Upper lobe of left lung (tissue), 6 donors: ENCODE measurements at regions not wholly inside any gene's neighbourhood (a gene's known extent, or its start where the extent isn't known, plus 50 kb on each side); places are given as distances from the start of the nearest gene placed in this dataset.

ENCODE experiments used
- ATAC-seq, 2 donors: fragments of 200-7000 bp; cut with Tn5 transposase; one replicate each; pipeline ENCODE4 v1.9.1; 2022; ENCODE audit warnings: mild to moderate bottlenecking in 2 of 2, moderate library complexity in 2 of 2; ENCODE audit not compliant: low FRiP score in 2 of 2
- DNase-seq, 2 donors: peaks; one replicate each; pipeline ENCODE4 v3.0.0-alpha.2; 2019 to 2020
- H3K27ac ChIP-seq, 4 donors: fragments of 200-600 bp; sonication (generic); one replicate each; pipeline ENCODE4 v1.5.1; 2016 to 2019
- H3K27me3 ChIP-seq, 4 donors: fragments of 200-600 bp; sonication (generic); one replicate each; pipeline ENCODE4 v1.5.1; 2017 to 2019
- H3K36me3 ChIP-seq, 4 donors: fragments of 200-600 bp; sonication (generic); one replicate each; pipeline ENCODE4 v1.5.1; 2016 to 2019
- H3K4me1 ChIP-seq, 4 donors: fragments of 200-600 bp; sonication (generic); one replicate each; pipeline ENCODE4 v1.5.1; 2018 to 2019
- H3K4me3 ChIP-seq, 4 donors: fragments of 200-600 bp; sonication (generic); one replicate each; pipeline ENCODE4 v1.5.1; 2017 to 2019; ENCODE audit warnings: mild to moderate bottlenecking in 2 of 4, moderate library complexity in 1 of 4
- H3K9me3 ChIP-seq, 4 donors: fragments of 200-600 bp; sonication (generic); one replicate each; pipeline ENCODE4 v1.5.1; 2018 to 2019
- CTCF ChIP-seq, 6 experiments: fragments of 450-650 bp in 4 of 6; fragments of 200-600 bp in 2 of 6; sonication (generic) in 2 of 6; IDR thresholded peaks; one replicate each; pipeline ENCODE4 v1.5.1; 2016 to 2019; ENCODE audit warnings: antibody characterized with exemption in 6 of 6
- EP300 ChIP-seq, 4 donors: sonication (generic); formaldehyde crosslinking; IDR thresholded peaks; one replicate each; pipeline ENCODE4 v1.5.1; 2017; ENCODE audit warnings: antibody characterized with exemption in 4 of 4, control low read depth in 2 of 4
- POLR2A ChIP-seq, 4 donors: fragments of 450-650 bp; IDR thresholded peaks; one replicate each; pipeline ENCODE4 v1.5.1; 2016 to 2017; ENCODE audit warnings: antibody characterized with exemption in 4 of 4, mild to moderate bottlenecking in 2 of 4
- POLR2AphosphoS5 ChIP-seq, 2 donors: sonication (generic); formaldehyde crosslinking; IDR thresholded peaks; one replicate each; pipeline ENCODE4 v1.5.1; 2017; ENCODE audit warnings: antibody characterized with exemption in 2 of 2
- WGBS, 2 donors: methylation state at CpG; one replicate each; pipeline ENCODE4 v1.1.5; 2017 to 2018; 5-methylcytosine and 5-hydroxymethylcytosine counted together
- donor health status: DM: no; HTN: no; CAD: no; lungs with moderate emphysema.
- donor health status: DM: no; HTN: yes; CAD: no; lungs with severe emphysema.

- no peak overlapping the region for H3K27ac ChIP-seq
- no peaks in the 10 kb centered on the region for H3K27me3 ChIP-seq
- no peaks in the 10 kb centered on the region for H3K36me3 ChIP-seq
- WGBS, 2 donors = 87 to 93% methylated on average over 4 of the region's 5 CpGs
- TF ChIP-seq POLR2A (IDR thresholded peaks at IDR 0.05) (no peak), CTCF (IDR thresholded peaks at IDR 0.05) (no peak), EP300 (IDR thresholded peaks at IDR 0.05) (no peak), POLR2AphosphoS5 (IDR thresholded peaks at IDR 0.05) (no peak)
- no peaks in the 10 kb centered on the region for H3K9me3 ChIP-seq
- peak in 1 of 2 donors; percentile 90 for ATAC-seq
- no peak for DNase-seq
- H3K4me3 ChIP-seq = no peak overlapping the region
- H3K4me1 ChIP-seq = no peaks in the 10 kb centered on the region
Observed at GRCh38 chr2:128808462-128809258, 490.0 kb upstream of the HS6ST1 start.

GRCh38 chr2:128809259-128809636, 490.6 kb upstream of the HS6ST1 start:
- Histone ChIP-seq H3K4me3 (no peak overlapping the region), H3K9me3 (no peaks in the 10 kb centered on the region), H3K27ac (no peak overlapping the region), H3K27me3 (no peaks in the 10 kb centered on the region), H3K36me3 (no peaks in the 10 kb centered on the region), H3K4me1 (no peaks in the 10 kb centered on the region)
- ATAC-seq = peak in 1 of 2 donors; percentile 80
- 95 to 100% methylated on average over 1 of the region's 1 CpG for WGBS, 2 donors
- DNase-seq = no peak
- TF ChIP-seq POLR2AphosphoS5 (IDR thresholded peaks at IDR 0.05) = no peak
- no peak for TF ChIP-seq POLR2A (IDR thresholded peaks at IDR 0.05)
- no peak for TF ChIP-seq CTCF (IDR thresholded peaks at IDR 0.05)
- no peak for TF ChIP-seq EP300 (IDR thresholded peaks at IDR 0.05)

- ATAC-seq = no peak
- no peak overlapping the region for H3K27ac ChIP-seq
- H3K4me1 ChIP-seq = no peaks in the 10 kb centered on the region
- TF ChIP-seq CTCF (IDR thresholded peaks at IDR 0.05) = no peak
- no peak for TF ChIP-seq POLR2AphosphoS5 (IDR thresholded peaks at IDR 0.05)
- TF ChIP-seq EP300 (IDR thresholded peaks at IDR 0.05) = no peak
- TF ChIP-seq POLR2A (IDR thresholded peaks at IDR 0.05) = no peak
- no peak for DNase-seq
- no peaks in the 10 kb centered on the region for H3K9me3 ChIP-seq
- H3K4me3 ChIP-seq = no peak overlapping the region
- H3K36me3 ChIP-seq = no peaks in the 10 kb centered on the region
- WGBS, 2 donors = 41 to 65% methylated on average over 3 of the region's 3 CpGs
- no peaks in the 10 kb centered on the region for H3K27me3 ChIP-seq
Observed at GRCh38 chr2:128809880-128810279, 491.2 kb upstream of the HS6ST1 start.

GRCh38 chr2:128812183-128812940, 493.7 kb upstream of the HS6ST1 start:
- 76 to 79% methylated on average over 12 to 13 of the region's 14 CpGs for WGBS, 2 donors

More at GRCh38 chr2:128812183-128812940, 493.7 kb upstream of the HS6ST1 start:
- Histone ChIP-seq H3K27ac (no peak overlapping the region), H3K27me3 (no peaks in the 10 kb centered on the region), H3K4me3 (no peak overlapping the region), H3K9me3 (no peaks in the 10 kb centered on the region), H3K4me1 (no peaks in the 10 kb centered on the region), H3K36me3 (no peaks in the 10 kb centered on the region)
- no peak for ATAC-seq
- no peak for DNase-seq
- TF ChIP-seq EP300 (IDR thresholded peaks at IDR 0.05) (no peak), POLR2AphosphoS5 (IDR thresholded peaks at IDR 0.05) (no peak), CTCF (IDR thresholded peaks at IDR 0.05) (no peak), POLR2A (IDR thresholded peaks at IDR 0.05) (no peak)
